ENCODE measurements at regions not wholly inside any gene's neighbourhood (a gene's known extent, or its start where the extent isn't known, plus 50 kb on each side); places are given as distances from the start of the nearest gene placed in this dataset.

DNA sequence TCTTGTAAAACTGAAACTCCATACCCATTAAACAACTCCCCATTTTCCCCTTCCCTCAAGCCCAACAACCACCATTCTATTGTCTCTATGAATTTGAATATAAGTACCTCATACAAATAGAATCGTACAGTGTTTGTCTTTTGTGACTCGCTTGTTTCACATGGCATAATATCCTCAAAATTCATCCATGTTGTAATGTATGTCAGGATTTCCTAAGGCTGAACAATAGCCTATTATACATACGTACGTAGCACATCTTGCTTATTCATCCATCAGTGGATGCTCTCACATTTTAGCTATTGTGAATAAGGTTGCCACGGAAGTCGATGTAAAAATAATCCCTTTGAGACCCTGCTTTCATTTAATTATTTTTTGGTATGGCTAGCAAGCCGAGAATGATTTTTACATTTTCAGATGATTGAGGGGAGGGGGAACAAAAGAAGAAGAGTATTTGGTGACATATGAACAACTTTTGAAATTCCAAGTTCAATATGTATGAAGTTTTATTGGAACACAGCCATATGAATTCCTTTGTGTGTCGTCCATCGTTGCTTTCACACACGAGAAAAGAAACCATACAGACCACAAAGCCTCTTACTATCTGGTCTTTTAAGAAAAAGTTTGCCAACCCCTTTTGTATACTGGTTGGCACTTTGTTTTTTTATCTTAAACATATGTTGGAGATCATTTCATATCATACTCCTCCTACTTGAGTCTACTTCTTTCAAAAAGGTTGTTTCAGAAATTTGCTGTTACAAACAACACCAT, 371.2 kb downstream of the NPIPA8 start:
- TF ChIP-seq TAF1 (IDR thresholded peaks at IDR 0.05; ENCODE audit: borderline replicate concordance, insufficient read depth, low read length) (no peak), SIN3A (IDR thresholded peaks at IDR 0.05; ENCODE audit: borderline replicate concordance, insufficient read depth, low read length) (no peak), POLR2AphosphoS5 (IDR thresholded peaks at IDR 0.05; ENCODE audit: low read depth, low read length) (no peak), FOXP2 (optimal IDR thresholded peaks at IDR 0.05; ENCODE audit: borderline replicate concordance, extremely low read depth, extremely low read length, insufficient read depth) (no peak)
- TF ChIP-seq, protein P1, sequence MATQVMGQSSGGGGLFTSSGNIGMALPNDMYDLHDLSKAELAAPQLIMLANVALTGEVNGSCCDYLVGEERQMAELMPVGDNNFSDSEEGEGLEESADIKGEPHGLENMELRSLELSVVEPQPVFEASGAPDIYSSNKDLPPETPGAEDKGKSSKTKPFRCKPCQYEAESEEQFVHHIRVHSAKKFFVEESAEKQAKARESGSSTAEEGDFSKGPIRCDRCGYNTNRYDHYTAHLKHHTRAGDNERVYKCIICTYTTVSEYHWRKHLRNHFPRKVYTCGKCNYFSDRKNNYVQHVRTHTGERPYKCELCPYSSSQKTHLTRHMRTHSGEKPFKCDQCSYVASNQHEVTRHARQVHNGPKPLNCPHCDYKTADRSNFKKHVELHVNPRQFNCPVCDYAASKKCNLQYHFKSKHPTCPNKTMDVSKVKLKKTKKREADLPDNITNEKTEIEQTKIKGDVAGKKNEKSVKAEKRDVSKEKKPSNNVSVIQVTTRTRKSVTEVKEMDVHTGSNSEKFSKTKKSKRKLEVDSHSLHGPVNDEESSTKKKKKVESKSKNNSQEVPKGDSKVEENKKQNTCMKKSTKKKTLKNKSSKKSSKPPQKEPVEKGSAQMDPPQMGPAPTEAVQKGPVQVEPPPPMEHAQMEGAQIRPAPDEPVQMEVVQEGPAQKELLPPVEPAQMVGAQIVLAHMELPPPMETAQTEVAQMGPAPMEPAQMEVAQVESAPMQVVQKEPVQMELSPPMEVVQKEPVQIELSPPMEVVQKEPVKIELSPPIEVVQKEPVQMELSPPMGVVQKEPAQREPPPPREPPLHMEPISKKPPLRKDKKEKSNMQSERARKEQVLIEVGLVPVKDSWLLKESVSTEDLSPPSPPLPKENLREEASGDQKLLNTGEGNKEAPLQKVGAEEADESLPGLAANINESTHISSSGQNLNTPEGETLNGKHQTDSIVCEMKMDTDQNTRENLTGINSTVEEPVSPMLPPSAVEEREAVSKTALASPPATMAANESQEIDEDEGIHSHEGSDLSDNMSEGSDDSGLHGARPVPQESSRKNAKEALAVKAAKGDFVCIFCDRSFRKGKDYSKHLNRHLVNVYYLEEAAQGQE (IDR thresholded peaks at IDR 0.05; ENCODE audit: insufficient read depth in 1 of 2, low read depth in 2 of 2, low read length in 2 of 2): no peak
